HG03521 (cell line): ENCODE measurements at regions not wholly inside any gene's neighbourhood (a gene's known extent, or its start where the extent isn't known, plus 50 kb on each side); places are given as distances from the start of the nearest gene placed in this dataset.

Source experiments
- ATAC-seq: cut with Tn5 transposase; IDR thresholded peaks from one replicate; pipeline ENCODE4 v1.9.1; 2021; ENCODE audit warnings: mild to moderate bottlenecking, moderate library complexity; ENCODE audit not compliant: unreplicated experiment

DNA sequence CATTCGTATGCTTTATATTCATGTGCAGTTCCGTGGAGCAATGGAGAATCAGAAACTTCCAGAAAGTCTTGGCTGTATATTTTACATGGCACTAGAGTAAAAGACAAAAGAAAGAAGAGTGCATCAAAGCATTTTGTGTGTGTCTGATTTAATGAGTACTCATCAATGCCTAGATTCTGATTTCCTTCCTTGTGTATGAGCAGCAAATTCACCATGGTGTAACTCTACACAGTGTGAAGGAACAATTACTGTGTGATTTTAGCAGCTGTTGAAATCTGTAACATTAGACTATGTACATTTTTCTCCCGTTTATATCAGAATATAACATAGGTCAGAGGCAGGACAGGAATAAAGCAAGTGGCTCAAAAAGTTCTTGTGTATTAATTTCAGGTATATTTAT, 102.0 kb upstream of the TSC22D2 start:
- no peak for ATAC-seq

DNA sequence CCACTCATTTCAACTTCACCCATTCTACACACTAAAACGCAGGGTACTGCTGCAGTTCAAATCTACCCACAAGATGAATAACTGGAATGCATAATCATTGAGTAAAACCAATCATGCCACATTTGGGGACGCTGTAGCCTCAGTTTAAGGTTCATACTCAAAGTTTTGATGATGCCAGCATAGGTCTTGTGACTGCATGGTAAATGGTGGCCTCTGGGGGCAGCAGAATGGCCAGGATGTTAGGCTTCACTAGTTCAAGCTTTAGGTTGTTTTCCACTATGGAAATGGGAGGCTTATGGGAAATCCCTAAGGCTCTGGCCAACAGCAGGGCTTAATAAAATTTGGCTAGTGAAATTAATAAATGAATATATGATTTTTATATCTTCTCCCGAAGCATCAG, 104.3 kb upstream of the TSC22D2 start:
- ATAC-seq: no peak

DNA sequence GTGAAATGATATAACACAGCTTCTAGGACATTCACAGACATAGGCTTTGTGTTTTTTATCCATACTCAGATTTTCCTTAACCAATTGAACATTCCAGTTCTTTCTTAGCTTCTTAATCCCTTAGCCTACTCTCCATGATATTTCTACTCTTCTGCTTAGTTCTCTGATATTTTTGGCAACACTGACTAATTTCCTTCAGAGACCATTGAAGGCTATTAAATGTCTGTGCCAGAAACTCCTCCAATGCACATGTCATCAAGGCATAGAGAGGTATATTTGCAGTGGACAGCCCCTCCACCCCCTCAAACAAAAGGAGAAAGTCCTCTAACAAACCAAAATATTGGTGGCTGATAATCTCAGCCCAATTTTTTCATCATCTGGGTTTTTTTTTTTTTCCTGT, 105.9 kb upstream of the TSC22D2 start:
- ATAC-seq: no peak

DNA sequence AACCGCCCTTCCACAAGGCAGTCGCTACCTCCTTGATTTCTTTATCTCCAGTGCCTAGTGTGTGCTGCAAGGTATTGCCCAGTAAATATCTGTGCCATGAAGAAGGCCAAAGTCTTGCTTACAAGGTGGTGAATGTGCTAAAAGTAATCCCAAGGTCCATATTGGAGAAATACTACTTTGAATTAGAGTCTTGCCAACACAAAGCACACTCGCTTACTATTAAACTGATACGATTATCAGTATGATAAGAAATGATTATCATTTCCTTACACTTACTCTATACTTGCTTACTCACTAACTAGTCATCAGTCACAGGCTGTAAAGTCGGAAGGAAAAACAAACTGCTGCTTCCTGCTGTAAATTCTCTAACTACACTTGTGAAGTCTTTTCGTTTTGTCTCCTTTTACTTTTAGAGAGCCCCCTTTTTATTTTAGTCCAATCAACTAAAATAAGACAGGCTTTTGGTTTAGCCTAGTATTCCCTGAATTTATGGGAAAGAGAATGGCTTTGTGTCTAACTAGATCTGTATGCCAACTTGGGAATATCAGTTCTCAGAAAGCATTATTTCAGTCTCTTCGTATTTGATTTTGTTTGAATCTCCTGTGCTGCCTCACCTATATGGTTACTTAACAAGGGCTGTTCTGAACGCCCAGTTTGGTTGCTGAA, 107.1 kb upstream of the TSC22D2 start:
- ATAC-seq: no peak

DNA sequence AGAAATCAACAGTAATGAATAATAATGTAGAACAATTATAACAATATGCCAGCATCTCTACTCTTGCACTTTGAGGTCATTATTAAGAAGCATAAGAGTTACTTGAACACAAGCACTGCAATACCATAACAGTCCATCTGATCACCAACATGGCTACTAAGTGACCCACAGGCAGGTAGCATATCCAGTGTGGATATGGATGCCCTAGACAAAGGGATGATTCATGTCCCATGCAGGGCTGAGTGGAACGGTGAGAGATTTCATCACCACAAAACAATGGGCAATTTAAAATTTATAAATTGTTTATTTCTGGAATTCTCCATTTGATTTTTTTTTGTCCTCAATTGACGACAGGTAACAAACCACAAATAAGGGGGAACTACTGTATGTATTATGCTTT, 107.7 kb upstream of the TSC22D2 start:
- ATAC-seq: no peak

DNA sequence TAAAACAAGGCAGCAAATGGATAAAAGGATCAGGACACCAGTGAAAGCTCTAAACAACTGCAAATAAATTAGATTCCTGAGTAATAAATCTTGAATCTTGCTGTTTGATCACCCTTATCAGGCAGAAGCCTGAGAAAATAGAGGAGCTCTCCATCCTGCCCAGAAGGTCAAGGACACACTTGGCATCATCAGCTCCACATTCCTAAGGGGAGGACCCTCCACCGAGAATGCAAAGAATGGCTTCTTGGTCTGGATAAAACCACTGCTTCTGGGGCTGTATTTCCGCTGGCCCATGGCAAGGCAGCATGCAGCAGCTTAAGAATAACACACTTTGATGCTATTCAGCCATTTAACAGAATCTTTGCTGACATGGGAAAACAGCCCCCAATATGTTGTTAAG, 108.9 kb upstream of the TSC22D2 start:
- no peak for ATAC-seq

DNA sequence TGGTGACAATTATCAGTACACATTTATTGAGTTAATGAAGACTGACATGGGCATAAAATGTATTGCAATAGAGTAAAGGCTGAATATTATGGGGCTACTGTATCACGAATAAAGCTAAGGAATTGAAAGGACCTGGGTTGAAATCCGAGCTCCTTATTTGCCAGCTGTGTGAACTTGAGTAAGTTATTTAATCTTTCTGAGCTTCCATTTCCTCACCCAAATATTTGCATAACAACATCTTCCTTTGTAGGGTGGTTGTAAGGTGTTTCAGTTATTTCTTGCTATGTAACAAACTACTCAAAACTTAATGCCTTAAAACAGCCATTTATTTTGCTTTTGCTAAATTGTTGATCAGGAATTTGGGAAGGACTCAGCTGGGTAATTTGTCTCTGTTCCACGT, 111.1 kb upstream of the TSC22D2 start:
- no peak for ATAC-seq

DNA sequence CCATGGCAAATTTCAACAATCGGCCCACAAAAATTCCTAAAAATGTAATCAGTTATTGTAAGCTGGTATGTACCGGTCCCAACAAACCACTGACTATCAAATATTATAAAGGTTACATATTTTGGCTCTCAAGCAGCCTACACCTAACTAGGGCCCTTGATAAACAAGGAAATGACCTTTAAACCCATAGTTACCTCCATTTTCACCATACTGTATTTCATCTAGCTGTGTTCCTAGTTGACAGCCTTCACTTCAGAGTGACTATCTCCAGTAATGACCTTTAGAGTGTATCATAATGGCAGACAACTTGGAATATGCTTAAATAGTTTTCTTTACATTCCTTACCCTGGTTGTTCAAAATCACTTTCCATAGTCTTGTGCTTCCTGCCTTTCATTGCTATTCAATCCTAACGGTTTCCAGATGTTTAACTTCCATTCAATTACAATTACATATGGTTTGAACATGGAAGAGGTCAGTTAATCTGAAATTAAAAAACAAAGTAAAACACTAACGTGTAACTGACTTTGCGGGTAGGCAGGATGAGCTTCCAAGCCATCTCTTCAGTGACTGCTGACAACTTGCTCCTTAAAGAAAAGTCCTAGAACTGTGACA, 111.9 kb upstream of the TSC22D2 start:
- ATAC-seq: no peak

DNA sequence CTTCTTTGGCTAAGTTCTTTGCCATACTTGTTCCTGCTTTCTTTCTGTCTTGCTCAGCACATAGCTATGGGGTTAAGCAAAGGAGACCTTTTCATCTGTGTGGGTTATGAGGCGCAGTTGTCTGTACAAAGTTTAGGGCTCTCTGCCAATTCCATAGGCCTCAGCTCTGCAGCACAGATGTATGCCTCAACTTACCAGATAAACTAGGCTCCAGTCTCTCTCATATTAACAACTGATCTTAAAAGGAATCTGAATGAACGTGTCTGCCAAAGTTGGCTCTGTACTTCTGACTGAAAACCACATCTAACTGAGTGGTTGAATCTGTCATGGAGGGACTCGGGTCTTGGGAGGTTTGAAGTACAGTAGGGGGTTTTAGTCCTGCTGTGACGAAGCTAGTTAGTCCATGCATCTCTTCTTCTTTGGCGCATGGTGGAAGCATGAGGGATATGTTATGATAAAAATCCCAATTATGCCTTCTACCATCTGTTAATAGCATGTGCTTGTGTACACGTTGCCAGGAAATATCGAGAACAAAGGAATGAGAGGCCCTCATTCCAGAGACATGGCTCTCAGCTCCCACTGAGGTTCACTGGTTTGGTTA, 114.6 kb upstream of the TSC22D2 start:
- no peak for ATAC-seq

DNA sequence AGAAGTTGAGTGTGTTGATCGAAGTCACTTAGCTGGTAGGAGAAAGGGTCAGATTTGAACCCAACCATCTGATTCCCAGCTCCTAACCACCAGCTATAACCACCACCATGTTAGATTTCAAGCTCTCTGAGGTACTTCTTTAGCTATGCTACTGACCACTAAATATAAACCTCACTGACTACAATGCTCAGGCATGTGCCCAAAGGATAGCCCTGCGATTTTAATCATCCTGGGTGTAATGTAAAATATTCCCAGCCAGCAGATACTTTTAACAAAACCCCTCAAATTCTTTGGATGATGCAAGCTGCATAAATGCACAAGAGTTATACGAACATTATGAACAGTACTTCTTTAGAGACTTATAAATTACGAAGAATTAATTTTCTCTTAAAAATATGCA, 115.2 kb upstream of the TSC22D2 start:
- no peak for ATAC-seq

DNA sequence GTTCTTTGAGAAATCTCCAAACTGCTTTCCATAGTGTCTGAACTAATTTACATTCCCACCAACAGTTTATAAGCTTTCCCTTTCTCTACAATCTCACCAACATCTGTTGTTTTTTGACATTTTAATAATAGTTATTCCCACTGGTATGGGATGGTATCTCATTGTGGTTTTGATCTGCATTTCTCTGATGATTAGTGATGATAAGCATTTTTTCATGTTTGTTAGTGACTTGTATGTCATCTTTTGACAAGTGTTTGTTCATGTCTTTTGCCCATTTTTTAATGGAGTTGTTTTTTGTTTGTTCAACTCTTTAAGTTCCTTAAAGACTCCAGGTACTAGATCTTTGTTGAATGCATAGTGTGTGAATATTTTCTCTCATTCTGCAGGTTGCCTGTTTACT, 116.6 kb upstream of the TSC22D2 start:
- no peak for ATAC-seq

DNA sequence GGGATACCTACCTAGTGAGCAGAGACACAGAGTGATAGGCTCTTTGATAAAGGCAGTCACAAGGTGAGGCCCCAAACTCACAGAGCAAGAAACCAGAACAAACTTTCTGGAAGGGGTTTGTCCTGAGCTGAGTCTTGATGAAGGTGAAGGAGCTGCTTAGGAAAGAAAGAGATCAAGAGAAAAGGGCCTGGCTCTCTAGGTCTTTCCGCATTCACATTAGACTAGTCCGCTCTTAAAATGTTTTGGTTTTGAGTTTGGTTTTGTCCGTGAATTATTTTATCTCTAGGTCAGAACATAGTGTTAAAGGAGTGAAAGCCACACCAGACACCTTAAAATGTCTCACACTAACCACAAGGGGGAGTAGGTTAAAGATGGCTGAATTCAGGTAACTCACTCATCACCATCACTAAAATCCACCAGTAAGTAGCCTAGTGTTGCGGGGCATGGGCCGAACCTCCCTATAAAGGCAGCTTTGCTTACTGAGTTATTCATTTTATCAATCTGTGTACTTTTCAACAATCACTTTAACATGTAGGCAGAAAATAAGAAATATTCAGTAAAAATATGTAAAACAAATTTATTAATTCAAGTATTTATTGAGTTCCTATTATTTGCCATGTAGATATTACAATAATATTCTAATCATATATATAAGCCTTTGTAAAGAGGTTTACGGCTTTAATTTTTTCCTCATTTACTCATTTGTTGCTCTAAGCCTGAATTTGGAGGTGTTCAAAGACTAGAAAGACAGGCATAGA, 121.5 kb upstream of the TSC22D2 start:
- no peak for ATAC-seq

DNA sequence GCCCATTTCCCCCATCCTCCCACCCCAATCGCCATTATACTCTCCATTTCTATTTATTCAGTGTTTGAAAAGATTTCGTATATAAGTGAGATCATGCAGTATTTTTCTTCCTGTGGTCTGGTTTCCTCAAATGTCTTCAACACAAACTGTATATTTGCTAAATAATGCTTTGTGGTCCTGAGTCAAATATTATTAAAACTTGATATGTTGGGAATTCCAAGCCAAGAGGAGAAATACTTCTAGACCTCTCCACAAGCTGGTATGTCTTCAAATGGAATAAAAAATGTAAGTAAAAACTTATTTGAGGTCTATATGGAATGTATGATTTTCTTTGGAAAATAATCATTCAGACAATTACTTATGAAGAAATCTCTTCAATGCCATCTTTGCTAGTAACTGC, 122.5 kb upstream of the TSC22D2 start:
- ATAC-seq: no peak

DNA sequence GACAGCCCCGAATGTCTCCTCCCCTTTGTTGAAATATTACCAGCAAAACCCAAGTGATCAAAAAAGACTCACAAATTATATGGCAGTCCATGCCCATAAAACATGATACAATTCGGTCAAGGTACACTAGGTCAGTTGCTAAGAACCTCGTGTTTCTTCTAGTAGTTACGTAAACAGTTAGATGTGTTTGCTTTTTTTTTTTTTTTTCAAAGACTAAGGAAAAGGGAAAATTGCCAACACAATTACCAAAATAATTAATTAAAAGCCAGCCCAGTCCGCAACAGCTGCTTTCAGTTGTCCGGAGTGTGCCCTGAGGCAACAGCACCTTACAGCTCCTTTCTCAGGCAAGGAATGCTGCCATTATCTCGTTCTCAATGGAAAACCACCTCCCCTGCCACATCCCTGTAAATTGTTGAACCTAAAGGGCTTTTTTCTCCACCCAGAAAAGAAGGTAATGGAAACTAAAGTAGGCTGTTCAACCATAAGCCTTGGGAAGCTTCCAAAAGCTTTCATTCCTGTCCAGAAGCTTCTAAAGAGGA, 129.2 kb upstream of the TSC22D2 start:
- no peak for ATAC-seq

DNA sequence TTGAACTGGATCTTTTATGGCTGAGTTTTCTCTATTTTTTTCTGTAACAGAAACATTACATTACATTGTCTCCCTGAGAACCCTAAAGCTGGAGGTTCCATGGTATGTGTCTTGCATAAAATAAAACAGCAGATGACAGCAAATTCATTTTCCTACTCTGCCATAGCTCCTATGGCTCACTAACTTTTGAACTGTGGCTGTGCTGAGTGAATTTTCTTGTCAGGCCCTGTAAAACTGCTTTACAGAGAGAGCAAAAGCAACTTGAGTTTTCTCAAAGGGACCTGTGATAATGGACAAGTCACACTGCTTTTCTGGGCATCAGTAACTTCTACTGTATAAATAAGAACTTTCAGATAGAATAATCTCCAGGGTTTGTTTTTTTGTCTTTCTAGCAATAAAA, 129.9 kb upstream of the TSC22D2 start:
- ATAC-seq: no peak

DNA sequence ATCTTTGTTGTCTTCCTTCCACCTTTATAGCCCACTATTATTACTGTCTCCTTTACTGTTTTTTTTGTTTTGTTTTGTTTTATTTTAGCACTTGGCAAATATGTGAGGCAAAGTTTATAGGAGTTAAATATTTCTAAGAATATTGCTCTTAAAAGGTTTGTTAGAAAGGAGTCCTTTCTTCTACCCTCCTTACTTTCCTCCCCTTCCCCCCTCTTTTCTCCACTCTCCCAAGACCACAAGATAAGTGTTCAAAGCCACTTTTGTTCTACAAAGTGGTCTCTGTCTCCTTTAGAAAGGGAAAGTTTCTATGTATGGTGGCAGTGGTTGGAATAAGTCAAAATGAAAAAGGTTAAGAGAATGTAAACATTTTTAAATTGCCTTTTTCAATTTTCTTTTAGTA, 130.7 kb upstream of the TSC22D2 start:
- no peak for ATAC-seq

DNA sequence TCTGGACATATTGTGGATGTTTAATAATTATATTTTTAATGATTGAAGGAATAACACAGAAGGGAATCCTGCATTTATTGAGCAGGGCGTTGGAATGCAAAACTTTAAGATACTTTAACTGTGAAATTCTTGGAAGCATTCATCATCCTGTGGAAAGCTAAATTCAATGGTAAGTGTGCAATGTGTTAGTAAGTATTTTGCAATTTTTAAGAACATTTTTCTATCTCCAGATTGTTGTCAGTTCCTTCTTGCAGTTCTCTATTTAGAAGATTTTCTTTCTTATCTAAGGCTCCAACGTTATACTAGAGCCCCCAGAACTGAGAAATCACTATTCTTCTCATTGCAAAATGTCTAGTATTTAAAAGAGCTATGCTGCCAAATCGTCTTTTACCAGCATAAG, 132.2 kb upstream of the TSC22D2 start:
- ATAC-seq: no peak

DNA sequence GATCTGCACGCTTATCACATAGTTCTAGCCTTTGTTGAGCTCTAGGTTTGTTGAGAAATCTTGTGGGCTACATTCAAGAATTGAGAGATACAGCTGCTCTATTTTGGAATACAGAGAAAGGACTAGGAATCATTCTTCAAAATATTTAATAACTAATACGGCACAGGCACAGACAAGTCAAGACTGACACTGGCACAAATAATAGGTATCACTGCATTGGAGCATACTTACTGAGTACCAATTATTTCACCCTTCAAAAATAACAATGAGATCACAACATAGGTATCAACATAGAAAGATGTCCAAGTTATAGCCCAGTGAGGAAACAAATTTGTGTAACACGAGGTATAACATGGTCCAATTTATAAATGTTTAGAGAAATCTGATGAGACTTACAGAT, 133.7 kb upstream of the TSC22D2 start:
- ATAC-seq: no peak

DNA sequence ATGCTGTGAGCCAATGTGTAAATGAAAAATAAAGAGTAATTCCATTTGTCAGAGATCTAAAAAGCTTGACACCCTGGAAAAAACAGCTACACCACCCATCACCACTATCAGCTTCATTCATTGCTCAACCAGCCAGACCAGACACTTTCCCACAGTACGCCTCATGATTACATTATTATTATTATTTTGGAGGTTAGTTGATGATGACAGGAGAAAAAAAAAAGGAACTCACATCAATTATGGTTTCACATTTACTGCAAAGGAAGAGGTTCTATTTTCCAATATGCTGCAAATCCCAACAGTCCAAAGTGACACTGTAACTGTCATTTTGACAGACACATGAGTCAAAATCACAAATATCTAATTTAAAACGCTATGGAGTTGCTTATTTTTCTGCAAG, 134.7 kb upstream of the TSC22D2 start:
- no peak for ATAC-seq

DNA sequence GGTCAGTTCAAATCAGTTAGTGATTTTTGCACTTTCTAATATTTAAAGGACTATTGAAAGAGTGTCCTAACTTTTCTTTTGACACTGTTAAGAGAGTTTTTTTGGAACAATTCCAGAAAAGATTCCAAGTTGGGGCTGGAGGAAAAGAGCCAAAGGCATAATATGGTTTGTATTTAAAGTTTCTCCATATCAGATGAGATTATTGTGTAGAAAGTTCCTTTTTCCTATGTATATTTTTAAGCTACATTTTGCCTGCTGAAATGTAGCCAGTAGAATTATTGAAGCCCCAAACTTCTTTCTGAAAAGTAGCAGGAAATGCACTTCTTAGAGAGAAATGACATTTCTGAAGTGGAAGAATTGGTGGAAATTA, 136.5 kb upstream of the TSC22D2 start:
- ATAC-seq: no peak

DNA sequence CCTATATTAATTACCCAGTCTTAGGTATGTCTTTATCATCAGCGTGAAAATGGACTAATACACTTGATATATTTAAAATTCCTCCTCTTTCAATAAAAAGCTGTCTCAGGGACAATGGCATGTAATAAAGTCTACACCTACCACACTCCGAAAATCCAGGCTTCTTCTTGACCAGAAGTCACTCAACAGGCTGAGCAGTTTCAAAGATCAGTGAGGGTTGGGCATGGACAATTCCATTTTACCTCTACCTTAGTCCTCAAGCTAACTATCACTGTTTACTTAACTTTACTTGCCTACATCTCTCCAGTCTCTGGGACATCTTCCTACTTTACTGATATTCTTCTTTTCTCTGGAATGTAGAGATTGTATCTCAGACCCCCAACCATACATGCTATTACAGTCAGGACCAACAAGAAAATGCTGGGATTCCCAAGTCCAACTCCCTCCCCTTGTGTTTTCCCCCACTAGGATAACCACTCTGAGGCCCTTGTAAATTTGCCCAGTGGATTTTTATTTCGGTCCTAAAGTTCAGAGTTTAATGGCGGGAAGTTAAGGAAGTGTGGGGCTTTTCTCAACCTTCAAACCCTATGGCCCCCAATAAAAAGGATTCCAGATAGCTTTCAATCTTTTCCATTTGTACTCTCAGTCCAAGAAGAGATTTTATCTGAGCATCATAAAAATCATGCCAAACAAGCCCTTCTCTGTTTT, 137.1 kb upstream of the TSC22D2 start:
- no peak for ATAC-seq
